AG09309 (cell line): ENCODE measurements at regions not wholly inside any gene's neighbourhood (a gene's known extent, or its start where the extent isn't known, plus 50 kb on each side); places are given as distances from the start of the nearest gene placed in this dataset.

Experiments used
- DNase-seq: peaks from one replicate; pipeline ENCODE4 v3.0.0-alpha.2; 2010; ENCODE audit warnings: low read depth
- H3K4me3 ChIP-seq: 2 replicates; pipeline ENCODE4 v1.5.1; 2011; ENCODE audit warnings: mild to moderate bottlenecking, low read depth, low read length, moderate library complexity; ENCODE audit not compliant: control insufficient read depth
- TF ChIP-seq, protein P1 (sequence below): IDR thresholded peaks from 2 replicates; pipeline ENCODE4 v1.5.1; 2011; ENCODE audit warnings: mild to moderate bottlenecking, low read depth, low read length, inconsistent platforms; ENCODE audit not compliant: insufficient read depth, control insufficient read depth; ENCODE audit errors: missing control alignments

DNA sequence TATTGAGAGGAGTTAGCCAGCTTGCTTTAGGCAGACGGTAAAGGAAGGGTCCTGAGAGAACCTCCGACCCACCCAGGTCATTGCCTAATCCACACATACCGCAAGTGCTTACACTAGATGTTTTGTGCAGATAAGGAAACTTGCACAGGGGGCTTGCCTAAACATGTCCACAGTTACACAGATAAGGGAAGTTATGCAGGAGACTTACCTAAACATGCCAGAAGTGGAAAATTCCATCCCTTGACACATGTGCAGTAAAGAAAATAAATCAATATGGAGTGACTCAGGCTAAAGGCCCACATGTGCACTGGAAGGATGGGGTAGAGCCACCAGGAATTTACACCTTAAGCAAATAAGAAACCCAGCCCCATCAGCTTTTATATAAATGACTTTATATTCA lies 232.8 kb upstream of the HDX start:
- no peak for DNase-seq
- no peak overlapping the region for H3K4me3 ChIP-seq
- TF ChIP-seq, protein P1, sequence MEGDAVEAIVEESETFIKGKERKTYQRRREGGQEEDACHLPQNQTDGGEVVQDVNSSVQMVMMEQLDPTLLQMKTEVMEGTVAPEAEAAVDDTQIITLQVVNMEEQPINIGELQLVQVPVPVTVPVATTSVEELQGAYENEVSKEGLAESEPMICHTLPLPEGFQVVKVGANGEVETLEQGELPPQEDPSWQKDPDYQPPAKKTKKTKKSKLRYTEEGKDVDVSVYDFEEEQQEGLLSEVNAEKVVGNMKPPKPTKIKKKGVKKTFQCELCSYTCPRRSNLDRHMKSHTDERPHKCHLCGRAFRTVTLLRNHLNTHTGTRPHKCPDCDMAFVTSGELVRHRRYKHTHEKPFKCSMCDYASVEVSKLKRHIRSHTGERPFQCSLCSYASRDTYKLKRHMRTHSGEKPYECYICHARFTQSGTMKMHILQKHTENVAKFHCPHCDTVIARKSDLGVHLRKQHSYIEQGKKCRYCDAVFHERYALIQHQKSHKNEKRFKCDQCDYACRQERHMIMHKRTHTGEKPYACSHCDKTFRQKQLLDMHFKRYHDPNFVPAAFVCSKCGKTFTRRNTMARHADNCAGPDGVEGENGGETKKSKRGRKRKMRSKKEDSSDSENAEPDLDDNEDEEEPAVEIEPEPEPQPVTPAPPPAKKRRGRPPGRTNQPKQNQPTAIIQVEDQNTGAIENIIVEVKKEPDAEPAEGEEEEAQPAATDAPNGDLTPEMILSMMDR = no peak

DNA sequence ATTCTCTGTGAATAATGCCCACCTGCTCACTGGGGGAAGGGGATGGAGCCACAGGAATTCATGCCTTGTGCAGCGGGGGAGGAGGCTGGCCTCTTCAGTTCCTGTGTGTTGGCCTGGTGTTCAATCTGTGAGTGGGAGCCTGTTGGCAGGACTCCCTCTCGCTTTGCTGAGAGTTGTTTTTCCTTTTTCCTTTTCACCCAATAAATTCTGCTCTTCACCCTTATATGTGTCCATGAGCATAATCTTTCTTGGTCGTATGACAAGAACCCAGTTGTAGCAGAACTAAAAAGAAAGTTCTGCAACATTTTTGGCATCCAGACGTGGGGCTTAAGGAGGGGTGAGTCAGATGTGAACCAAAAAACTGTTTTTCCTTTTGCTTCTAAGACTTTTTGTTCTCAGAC lies 235.2 kb upstream of the HDX start:
- H3K4me3 ChIP-seq = no peak overlapping the region
- no peak for DNase-seq
- TF ChIP-seq, protein P1 = no peak

DNA sequence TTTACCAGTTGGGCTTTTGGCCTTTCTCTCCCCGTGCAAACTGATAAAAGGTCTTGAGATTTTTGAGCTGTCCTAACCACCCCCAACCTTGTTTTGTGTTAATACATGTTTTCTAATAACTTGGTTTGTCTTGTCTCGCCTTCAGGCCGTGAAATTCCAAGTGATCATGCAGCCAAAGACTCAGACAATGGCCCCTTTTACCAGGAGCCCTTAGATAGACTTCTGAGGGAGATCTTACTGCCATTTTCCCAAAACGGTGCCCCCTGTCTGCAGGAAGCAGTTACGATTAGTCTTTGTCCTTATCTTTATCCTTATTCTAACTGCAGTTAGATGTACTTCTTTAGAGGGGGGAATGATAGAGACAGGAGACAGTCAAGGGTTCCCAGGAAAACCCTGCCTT lies 245.3 kb upstream of the HDX start:
- no peak for DNase-seq
- no peak overlapping the region for H3K4me3 ChIP-seq
- TF ChIP-seq, protein P1 = no peak

DNA sequence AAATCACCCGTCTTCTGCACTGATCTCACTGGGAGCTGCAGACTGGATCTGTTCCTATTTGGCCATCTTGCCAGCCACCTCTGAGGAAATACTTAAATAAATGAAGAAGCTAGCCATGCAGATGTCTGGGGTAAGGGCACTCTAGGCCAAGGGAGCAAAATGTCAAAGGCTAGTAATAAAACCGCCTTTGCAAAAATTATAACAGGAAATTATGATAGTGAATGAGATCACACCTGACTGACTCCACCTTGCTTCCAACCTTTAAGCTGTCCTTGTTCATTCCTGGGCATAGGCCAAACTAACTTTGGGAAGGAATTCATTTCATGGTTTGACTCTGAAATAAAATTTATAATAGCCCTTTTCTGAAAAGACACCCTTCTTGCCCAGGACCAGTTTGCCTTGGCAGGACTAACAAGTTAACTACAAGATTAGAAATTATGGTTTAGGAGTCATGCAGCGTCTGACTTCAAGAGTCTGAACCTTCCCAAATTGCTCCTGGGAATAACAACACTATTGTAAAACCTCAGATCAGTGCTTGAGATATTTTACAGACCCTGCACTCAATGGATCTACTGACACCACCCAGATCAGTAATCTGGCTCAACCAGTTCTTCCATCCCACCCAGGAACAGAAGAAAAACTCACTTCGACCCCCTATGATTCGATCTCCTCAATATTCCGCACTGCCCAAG lies 246.9 kb upstream of the HDX start:
- TF ChIP-seq, protein P1 = no peak
- H3K4me3 ChIP-seq = no peak overlapping the region
- no peak for DNase-seq

DNA sequence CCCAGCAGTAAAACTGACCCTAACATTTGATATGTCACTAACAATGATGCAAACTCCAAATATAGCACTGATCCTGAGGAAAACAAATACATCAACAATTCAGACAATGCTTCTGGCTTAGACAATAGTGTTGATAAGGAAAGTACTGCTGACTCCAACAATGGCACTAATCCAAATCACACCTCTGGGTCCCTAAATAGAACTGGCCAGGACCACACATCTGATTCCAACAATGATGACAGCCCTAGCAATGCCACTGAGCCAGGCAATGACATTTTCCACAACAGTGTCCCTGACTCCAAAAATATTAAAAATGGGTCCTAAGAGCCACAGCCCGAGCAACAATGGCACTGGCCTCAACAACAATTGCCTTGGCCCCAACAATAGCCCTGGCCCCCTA lies 243.1 kb upstream of the APOOL start:
- no peak for DNase-seq
- H3K4me3 ChIP-seq = no peak overlapping the region
- TF ChIP-seq, protein P1 = no peak

DNA sequence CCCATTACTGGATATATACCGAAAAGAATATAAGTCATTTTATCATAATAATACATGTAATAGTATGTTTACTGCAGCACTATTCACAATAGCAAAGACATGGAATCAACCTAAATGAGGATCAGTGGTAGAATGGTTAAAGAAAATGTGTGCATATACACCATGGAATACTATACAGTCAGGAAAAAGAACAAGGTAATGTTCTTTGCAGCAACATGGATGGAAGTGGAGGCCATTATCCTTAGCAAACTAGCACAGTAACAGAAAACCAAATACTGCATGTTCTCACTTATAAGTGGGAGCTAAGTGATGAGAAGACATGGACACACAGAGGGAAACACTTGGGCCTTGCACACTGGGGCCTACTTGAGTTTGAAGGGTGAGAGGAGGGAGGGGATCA lies 207.4 kb upstream of the APOOL start:
- no peak overlapping the region for H3K4me3 ChIP-seq
- no peak for DNase-seq
- TF ChIP-seq, protein P1 = no peak
